Sigmoid colon (tissue), 6 donors: ENCODE measurements at regions not wholly inside any gene's neighbourhood (a gene's known extent, or its start where the extent isn't known, plus 50 kb on each side); places are given as distances from the start of the nearest gene placed in this dataset.

Experiments
- DNase-seq: peaks from one replicate; pipeline ENCODE4 v3.0.0-alpha.2; 2019
- H3K27ac ChIP-seq, 4 donors: fragments of 200-600 bp; sonication (generic); one replicate each; pipeline ENCODE4 v1.5.1; 2016 to 2019; ENCODE audit warnings: mild to moderate bottlenecking in 1 of 4
- H3K27me3 ChIP-seq, 3 donors: fragments of 200-600 bp; sonication (generic); one replicate each; pipeline ENCODE4 v1.5.1; 2019; ENCODE audit warnings: mild to moderate bottlenecking in 1 of 3
- H3K36me3 ChIP-seq, 4 donors: fragments of 200-600 bp; sonication (generic); one replicate each; pipeline ENCODE4 v1.5.1; 2016 to 2019
- H3K4me1 ChIP-seq, 4 donors: fragments of 200-600 bp; sonication (generic); one replicate each; pipeline ENCODE4 v1.5.1; 2017 to 2019
- H3K4me3 ChIP-seq, 4 donors: fragments of 200-600 bp; sonication (generic); one replicate each; pipeline ENCODE4 v1.5.1; 2017 to 2019; ENCODE audit warnings: mild to moderate bottlenecking in 2 of 4, moderate library complexity in 1 of 4
- H3K9me3 ChIP-seq, 4 donors: fragments of 200-600 bp in 3 of 4; sonication (generic) in 3 of 4; one replicate each; pipeline versions ENCODE4 v1.5.1 to v1.6.1; 2013 to 2019
- CTCF ChIP-seq, 4 experiments: fragments of 450-650 bp in 3 of 4; fragments of 200-600 bp in 1 of 4; IDR thresholded peaks; one replicate each; pipeline ENCODE4 v1.5.1; 2016 to 2019; ENCODE audit warnings: antibody characterized with exemption in 4 of 4, mild to moderate bottlenecking in 3 of 4, moderate library complexity in 2 of 4
- EP300 ChIP-seq, 4 donors: sonication (generic); formaldehyde crosslinking; IDR thresholded peaks; one replicate each; pipeline ENCODE4 v1.6.1; 2017; ENCODE audit warnings: antibody characterized with exemption in 4 of 4
- POLR2A ChIP-seq, 2 donors: fragments of 450-650 bp; IDR thresholded peaks; one replicate each; pipeline ENCODE4 v1.6.1; 2016; ENCODE audit warnings: antibody characterized with exemption in 2 of 2, mild to moderate bottlenecking in 2 of 2, moderate library complexity in 2 of 2
- POLR2AphosphoS5 ChIP-seq, 4 donors: sonication (generic); formaldehyde crosslinking; IDR thresholded peaks; one replicate each; pipeline ENCODE4 v1.6.1; 2017; ENCODE audit warnings: antibody characterized with exemption in 4 of 4
- WGBS, 2 donors: extraction: QIAGEN DNeasy Blood & Tissue Kit; methylation state at CpG; one replicate each; pipeline ENCODE4 v1.1.7; 2013; 5-methylcytosine and 5-hydroxymethylcytosine counted together
- intact Hi-C: fragments of 100-400 bp; cut with DNase I; formaldehyde crosslinking; loops from one replicate; pipeline ENCODE4 v1.15.1; 2023
- donor health status: healthy with polysubstance abuse.
- donor health status: healthy.

GRCh38 chr13:29964181-29964845, 113.9 kb upstream of the UBL3 start:
- TF ChIP-seq POLR2AphosphoS5 (IDR thresholded peaks at IDR 0.05) (no peak), CTCF (IDR thresholded peaks at IDR 0.05) (no peak), POLR2A (IDR thresholded peaks at IDR 0.05) (no peak), EP300 (IDR thresholded peaks at IDR 0.05) (no peak)
- no peaks in the 10 kb centered on the region for H3K9me3 ChIP-seq
- H3K27ac ChIP-seq: no peak overlapping the region
- no peaks in the 10 kb centered on the region for H3K27me3 ChIP-seq
- WGBS, 2 donors: 90 to 92% methylated on average over 10 of the region's 10 CpGs
- H3K4me1 ChIP-seq: no peaks in the 10 kb centered on the region
- H3K36me3 ChIP-seq: no peaks in the 10 kb centered on the region
- intact Hi-C loops: no loop called here
- no peak for DNase-seq
- no peak overlapping the region for H3K4me3 ChIP-seq

GRCh38 chr13:29963089-29963488, 112.7 kb upstream of the UBL3 start:
- H3K27me3 ChIP-seq: no peaks in the 10 kb centered on the region
- intact Hi-C loops: no loop called here
- no peak for DNase-seq
- H3K36me3 ChIP-seq: no peaks in the 10 kb centered on the region
- TF ChIP-seq POLR2AphosphoS5 (IDR thresholded peaks at IDR 0.05): no peak
- TF ChIP-seq EP300 (IDR thresholded peaks at IDR 0.05): no peak
- no peak for TF ChIP-seq CTCF (IDR thresholded peaks at IDR 0.05)
- no peak for TF ChIP-seq POLR2A (IDR thresholded peaks at IDR 0.05)
- no peak overlapping the region for H3K4me3 ChIP-seq
- 58 to 75% methylated on average over 3 of the region's 3 CpGs for WGBS, 2 donors
- H3K4me1 ChIP-seq: no peaks in the 10 kb centered on the region
- no peak overlapping the region for H3K27ac ChIP-seq
- H3K9me3 ChIP-seq: no peaks in the 10 kb centered on the region

- Histone ChIP-seq H3K9me3 (no peaks in the 10 kb centered on the region), H3K4me1 (peaks cover 0 to 4% (median 0%) of the 10 kb centered on the region in 4 donors), H3K4me3 (no peak overlapping the region), H3K27ac (no peak overlapping the region), H3K27me3 (no peaks in the 10 kb centered on the region), H3K36me3 (no peaks in the 10 kb centered on the region)
- no peak for DNase-seq
- WGBS, 2 donors: 87 to 90% methylated on average over 14 of the region's 14 CpGs
- intact Hi-C loops: no loop called here
- TF ChIP-seq CTCF (IDR thresholded peaks at IDR 0.05) (no peak), POLR2AphosphoS5 (IDR thresholded peaks at IDR 0.05) (no peak), EP300 (IDR thresholded peaks at IDR 0.05) (no peak), POLR2A (IDR thresholded peaks at IDR 0.05) (no peak)
Measured at GRCh38 chr13:29961036-29961670, 110.7 kb upstream of the UBL3 start.

- no peak overlapping the region for H3K4me3 ChIP-seq
- H3K36me3 ChIP-seq: no peaks in the 10 kb centered on the region
- H3K27ac ChIP-seq: no peak overlapping the region
- H3K27me3 ChIP-seq: peaks cover 0 to 4% (median 0%) of the 10 kb centered on the region in 3 donors
- intact Hi-C loops: no loop called here
- peaks cover 0 to 4% (median 0%) of the 10 kb centered on the region in 4 donors for H3K4me1 ChIP-seq
- no peak for DNase-seq
- no peak for TF ChIP-seq CTCF (IDR thresholded peaks at IDR 0.05)
- TF ChIP-seq EP300 (IDR thresholded peaks at IDR 0.05): no peak
- no peak for TF ChIP-seq POLR2AphosphoS5 (IDR thresholded peaks at IDR 0.05)
- TF ChIP-seq POLR2A (IDR thresholded peaks at IDR 0.05): no peak
- no peaks in the 10 kb centered on the region for H3K9me3 ChIP-seq
- WGBS, 2 donors: 95 to 96% methylated on average over 8 of the region's 8 CpGs
Measured at GRCh38 chr13:29959603-29960002, 109.2 kb upstream of the UBL3 start.
